Muscle of leg (tissue), 3 donors: ENCODE measurements at regions not wholly inside any gene's neighbourhood (a gene's known extent, or its start where the extent isn't known, plus 50 kb on each side); places are given as distances from the start of the nearest gene placed in this dataset.

ENCODE experiments used
- DNase-seq: peaks from one replicate; pipeline ENCODE4 v3.0.0; 2013
- H3K27ac ChIP-seq: one replicate; pipeline ENCODE4 v1.5.1; 2013; ENCODE audit warnings: mild to moderate bottlenecking, low read length, control low read depth
- H3K27me3 ChIP-seq: one replicate; pipeline ENCODE4 v1.6.1; 2013; ENCODE audit warnings: low read length; ENCODE audit not compliant: control insufficient read depth, insufficient read depth
- H3K36me3 ChIP-seq: one replicate; pipeline ENCODE4 v1.6.1; 2013; ENCODE audit warnings: low read length; ENCODE audit not compliant: control insufficient read depth, insufficient read depth
- H3K4me1 ChIP-seq: one replicate; pipeline ENCODE4 v1.6.1; 2013; ENCODE audit warnings: low read length; ENCODE audit not compliant: control insufficient read depth, insufficient read depth
- H3K4me3 ChIP-seq: one replicate; pipeline ENCODE4 v1.5.1; 2013; ENCODE audit warnings: low read length, control low read depth
- H3K9me3 ChIP-seq: replicated peaks from 2 replicates; pipeline ENCODE4 v1.6.1; 2013; ENCODE audit warnings: low read depth, low read length; ENCODE audit not compliant: control insufficient read depth
- WGBS: methylation state at CpG from one replicate; pipeline ENCODE4 v1.1.5; 2013; ENCODE audit warnings: missing lambda C conversion rate; ENCODE audit not compliant: insufficient coverage; 5-methylcytosine and 5-hydroxymethylcytosine counted together

- WGBS = no CpG with 5 or more reads among the region's 1 CpG
- no peak overlapping the region for H3K4me3 ChIP-seq
- no peak for DNase-seq
- H3K36me3 ChIP-seq = no peaks in the 10 kb centered on the region
- H3K4me1 ChIP-seq = peaks cover 23% of the 10 kb centered on the region
- no peaks in the 10 kb centered on the region for H3K9me3 ChIP-seq
- no peaks in the 10 kb centered on the region for H3K27me3 ChIP-seq
- H3K27ac ChIP-seq = no peak overlapping the region
Measured at GRCh38 chr6:113594726-113595125, 262.4 kb upstream of the MARCKS start.

GRCh38 chr6:113595911-113596376 is 261.2 kb upstream of the MARCKS start:
- H3K27ac ChIP-seq = peak overlapping the region; percentile 83
- H3K36me3 ChIP-seq = no peaks in the 10 kb centered on the region
- H3K9me3 ChIP-seq = no peaks in the 10 kb centered on the region
- peak; percentile 97 for DNase-seq
- H3K27me3 ChIP-seq = no peaks in the 10 kb centered on the region
- H3K4me1 ChIP-seq = peaks cover 23% of the 10 kb centered on the region
- no peak overlapping the region for H3K4me3 ChIP-seq
- no CpG with 5 or more reads among the region's 6 CpGs for WGBS

GRCh38 chr6:113596387-113597230 is 260.5 kb upstream of the MARCKS start:
- H3K9me3 ChIP-seq = no peaks in the 10 kb centered on the region
- peak; percentile 61 for DNase-seq
- no peaks in the 10 kb centered on the region for H3K36me3 ChIP-seq
- H3K4me1 ChIP-seq = peaks cover 23% of the 10 kb centered on the region
- WGBS = 14% methylated on average over 2 of the region's 5 CpGs
- H3K27ac ChIP-seq = peak overlapping the region; percentile 83
- H3K27me3 ChIP-seq = no peaks in the 10 kb centered on the region
- H3K4me3 ChIP-seq = no peak overlapping the region

GRCh38 chr6:113597231-113597583 is 259.9 kb upstream of the MARCKS start:
- Histone ChIP-seq H3K36me3 (no peaks in the 10 kb centered on the region), H3K9me3 (no peaks in the 10 kb centered on the region), H3K4me3 (no peak overlapping the region), H3K27me3 (no peaks in the 10 kb centered on the region), H3K27ac (peak overlapping the region; percentile 83), H3K4me1 (peaks cover 23% of the 10 kb centered on the region)
- WGBS = no CpG with 5 or more reads among the region's 1 CpG
- no peak for DNase-seq

DNA sequence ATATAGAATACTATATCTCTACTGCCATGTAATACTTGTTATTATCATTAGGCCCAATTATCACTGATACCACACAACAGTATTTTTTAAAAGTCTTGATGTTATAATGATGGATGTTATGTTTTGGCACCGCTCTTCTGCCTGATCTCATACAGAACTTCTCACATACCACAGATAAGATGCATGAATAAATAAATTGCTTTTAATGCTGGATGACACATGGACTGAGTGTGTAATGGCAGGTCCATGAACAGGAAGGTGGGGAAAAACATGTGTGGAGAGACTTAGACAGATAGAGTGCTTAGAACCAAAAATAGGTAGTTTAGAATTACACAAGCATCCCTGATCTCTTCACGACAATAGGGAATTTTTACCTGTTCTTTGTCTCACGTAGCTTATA is 258.4 kb upstream of the MARCKS start:
- peaks cover 23% of the 10 kb centered on the region for H3K4me1 ChIP-seq
- no peak overlapping the region for H3K27ac ChIP-seq
- H3K36me3 ChIP-seq = no peaks in the 10 kb centered on the region
- no peaks in the 10 kb centered on the region for H3K27me3 ChIP-seq
- H3K9me3 ChIP-seq = no peaks in the 10 kb centered on the region
- DNase-seq = no peak
- no peak overlapping the region for H3K4me3 ChIP-seq
- WGBS = no CpG with 5 or more reads among the region's 3 CpGs

GRCh38 chr6:113599444-113599843 is 257.7 kb upstream of the MARCKS start:
- H3K27me3 ChIP-seq = no peaks in the 10 kb centered on the region
- no peak overlapping the region for H3K4me3 ChIP-seq
- DNase-seq = no peak

DNA sequence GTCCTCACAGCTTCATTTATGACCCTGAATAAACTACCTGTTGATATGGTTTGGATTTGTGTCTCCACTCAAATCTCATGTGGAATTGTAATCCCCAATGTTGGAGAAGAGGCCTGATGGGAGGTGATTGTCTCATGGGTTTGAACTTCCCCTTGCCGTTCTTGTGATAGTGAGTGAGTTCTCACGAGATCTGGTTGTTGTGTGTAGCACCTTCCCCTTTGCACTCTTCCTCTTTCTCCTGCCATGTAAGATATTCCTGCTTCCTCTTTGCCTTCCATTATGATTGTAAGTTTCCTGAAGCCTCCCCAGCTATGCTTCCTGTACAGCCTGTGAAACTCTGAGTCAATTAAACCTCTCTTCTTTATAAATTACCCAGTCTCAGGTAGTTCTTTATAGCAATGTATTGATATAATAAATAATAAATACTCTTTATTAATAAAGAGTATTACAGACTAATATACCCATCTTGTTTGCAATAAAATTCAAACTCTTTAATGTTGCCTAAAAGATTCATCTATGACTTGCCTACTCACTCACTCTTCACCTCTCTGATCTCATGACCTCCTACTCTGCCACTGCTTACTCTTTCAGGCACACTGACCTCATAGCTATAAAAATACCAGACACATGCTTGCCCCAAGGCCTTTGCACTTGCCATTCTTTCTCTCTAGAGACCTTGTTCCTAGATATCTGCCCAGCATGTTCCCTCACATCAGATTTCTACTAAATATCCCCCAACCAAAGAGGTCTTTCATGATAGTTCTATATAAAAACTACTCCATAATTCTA is 256.4 kb upstream of the MARCKS start:
- Histone ChIP-seq H3K27me3 (no peaks in the 10 kb centered on the region), H3K36me3 (no peaks in the 10 kb centered on the region), H3K4me1 (peaks cover 17% of the 10 kb centered on the region), H3K9me3 (no peaks in the 10 kb centered on the region), H3K27ac (no peak overlapping the region), H3K4me3 (no peak overlapping the region)
- no CpG with 5 or more reads among the region's 2 CpGs for WGBS
- DNase-seq = no peak

More at GRCh38 chr6:113599444-113599843, 257.7 kb upstream of the MARCKS start:
- H3K36me3 ChIP-seq = no peaks in the 10 kb centered on the region
- H3K4me1 ChIP-seq = peaks cover 23% of the 10 kb centered on the region
- H3K9me3 ChIP-seq = no peaks in the 10 kb centered on the region
- H3K27ac ChIP-seq = no peak overlapping the region

- H3K36me3 ChIP-seq = no peaks in the 10 kb centered on the region
- no CpG with 5 or more reads among the region's 2 CpGs for WGBS
- no peak for DNase-seq
- H3K4me3 ChIP-seq = no peak overlapping the region
- no peaks in the 10 kb centered on the region for H3K27me3 ChIP-seq
- peaks cover 12% of the 10 kb centered on the region for H3K4me1 ChIP-seq
- H3K27ac ChIP-seq = no peak overlapping the region
- no peaks in the 10 kb centered on the region for H3K9me3 ChIP-seq
Measured at GRCh38 chr6:113607821-113608545, 249.2 kb upstream of the MARCKS start.

DNA sequence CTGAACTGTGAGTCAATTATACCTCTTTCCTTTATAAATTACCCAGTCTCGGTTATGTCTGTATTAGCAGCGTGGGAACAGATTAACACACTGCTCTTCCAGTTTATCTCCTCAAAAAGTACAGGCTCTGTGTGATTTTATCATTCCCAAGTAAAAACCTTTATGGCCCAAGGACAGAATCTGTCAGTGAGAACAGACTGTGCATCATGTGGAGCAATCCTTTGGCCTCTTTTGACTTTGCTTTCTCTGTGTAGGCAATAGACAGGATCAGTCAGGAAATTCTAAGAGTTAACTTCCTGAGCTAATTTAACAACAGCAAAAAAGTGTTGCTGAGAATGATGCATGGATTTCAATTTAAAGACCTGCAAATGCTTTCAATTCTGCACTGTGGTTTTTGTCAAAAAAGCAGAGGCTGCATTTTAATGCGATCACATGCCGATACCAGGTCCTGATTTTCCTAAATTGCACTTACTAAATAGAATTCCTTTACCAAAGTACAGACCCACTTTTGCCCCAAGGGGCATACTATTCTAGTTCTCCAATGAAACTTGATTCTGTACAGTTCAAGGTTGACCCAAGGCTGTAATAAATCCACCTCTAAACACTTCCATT is 246.7 kb upstream of the MARCKS start:
- Histone ChIP-seq H3K4me3 (no peak overlapping the region), H3K27me3 (no peaks in the 10 kb centered on the region), H3K36me3 (no peaks in the 10 kb centered on the region), H3K27ac (peak overlapping the region; percentile 72), H3K4me1 (peaks cover 12% of the 10 kb centered on the region), H3K9me3 (no peaks in the 10 kb centered on the region)
- DNase-seq = peak; percentile 47
- WGBS = 25% methylated on average over 2 of the region's 4 CpGs
